ENCODE measurements at regions not wholly inside any gene's neighbourhood (a gene's known extent, or its start where the extent isn't known, plus 50 kb on each side); places are given as distances from the start of the nearest gene placed in this dataset.

- Histone ChIP-seq H3K27ac (ENCODE audit: insufficient read length, low read depth, low read length) (no peak overlapping the region), H3K23ac (ENCODE audit: insufficient read length, low read depth, low read length) (no peak overlapping the region), H3K79me2 (ENCODE audit: insufficient read depth, low read length) (no peaks in the 10 kb centered on the region), H2BK20ac (ENCODE audit: low read depth, low read length, poor library complexity, severe bottlenecking) (no peak overlapping the region), H3K9ac (ENCODE audit: extremely low read depth, insufficient read length, low read length) (no peak overlapping the region), H2BK15ac (ENCODE audit: low read depth, low read length) (no peak overlapping the region), H2BK12ac (ENCODE audit: insufficient read length, low read depth, low read length) (no peak overlapping the region), H3K9me3 (ENCODE audit: control insufficient read depth, low read depth, low read length) (no peaks in the 10 kb centered on the region), H3K27me3 (ENCODE audit: insufficient read depth, low read length) (no peaks in the 10 kb centered on the region), H2BK120ac (ENCODE audit: low read depth, low read length, poor library complexity, severe bottlenecking) (no peak overlapping the region), H3K14ac (ENCODE audit: insufficient read depth, low read length) (no peak overlapping the region), H3K79me1 (ENCODE audit: insufficient read depth, low read depth, low read length, poor library complexity, severe bottlenecking) (no peaks in the 10 kb centered on the region), H2AK5ac (ENCODE audit: insufficient read length, low read length) (no peak overlapping the region), H3K23me2 (ENCODE audit: insufficient read length, low read depth, low read length, poor library complexity, severe bottlenecking) (no peaks in the 10 kb centered on the region), H4K5ac (ENCODE audit: insufficient read length, low read depth, low read length) (no peak overlapping the region), H3K18ac (ENCODE audit: insufficient read length, low read depth, low read length) (no peak overlapping the region), H3T11ph (ENCODE audit: low read length) (no peak overlapping the region), H2AFZ (ENCODE audit: low read length) (no peak overlapping the region), H4K8ac (replicated peaks; ENCODE audit: insufficient read length, low read depth, low read length) (no peak overlapping the region), H3K4me2 (ENCODE audit: insufficient read depth, insufficient read length, low read length) (no peak overlapping the region), H3K56ac (ENCODE audit: insufficient read length, low read depth, low read length) (no peak overlapping the region), H4K20me1 (ENCODE audit: control insufficient read depth, insufficient read depth, insufficient read length) (no peaks in the 10 kb centered on the region), H4K91ac (ENCODE audit: insufficient read length, low read depth, low read length) (no peak overlapping the region), H3K4me1 (ENCODE audit: insufficient read depth, low read length) (no peaks in the 10 kb centered on the region), H2BK5ac (ENCODE audit: insufficient read length, low read length) (no peak overlapping the region), H3K4ac (ENCODE audit: low read depth, low read length) (no peak overlapping the region)
- no peak overlapping the region for H3K27ac Mint-ChIP-seq
- peaks cover 0 to 3% of the 10 kb centered on the region in 2 experiments; a peak in 2 of 4 replicates for H3K4me1 Mint-ChIP-seq
- H3K36me3 Mint-ChIP-seq (ENCODE audit: insufficient read depth in 1 of 3, low read depth in 3 of 3): no peaks in the 10 kb centered on the region
- no peak overlapping the region for H3K4me3 Mint-ChIP-seq
- DNase-seq: no peak
- H3K9me3 Mint-ChIP-seq: no peaks in the 10 kb centered on the region
- TF ChIP-seq CTCF (conservative IDR thresholded peaks at IDR 0.05): no peak
- peaks cover 64% of the 10 kb centered on the region for H3K27me3 Mint-ChIP-seq (ENCODE audit: low read depth)
- WGBS (ENCODE audit: extremely low coverage, insufficient read length, low lambda C conversion rate): no CpG with 5 or more reads among the region's 6 CpGs
Measured at GRCh38 chr5:135119481-135119880, 85.5 kb upstream of the PITX1 start.
